Keratinocyte (primary cell): ENCODE measurements at regions not wholly inside any gene's neighbourhood (a gene's known extent, or its start where the extent isn't known, plus 50 kb on each side); places are given as distances from the start of the nearest gene placed in this dataset.

Experiments used
- DNase-seq: peaks from one replicate; pipeline ENCODE4 v3.0.0-alpha.2; 2011; ENCODE audit warnings: low read depth, missing footprints, low spot score
- FAIRE-seq: peaks from 2 replicates; lab custom pipeline; 2011; peaks lifted over from hg19 to GRCh38; lab: Jason Lieb, UNC
- H2AFZ ChIP-seq: 2 replicates; pipeline ENCODE4 v1.6.0; 2012; ENCODE audit warnings: low read length, control low read depth, inconsistent platforms; ENCODE audit not compliant: control insufficient read depth
- H3K27ac ChIP-seq: 2 replicates; pipeline ENCODE4 v1.5.1; 2011; ENCODE audit warnings: low read length; ENCODE audit not compliant: control insufficient read depth, insufficient read depth
- H3K27me3 ChIP-seq: 3 replicates; pipeline ENCODE4 v1.6.0; 2011; ENCODE audit warnings: low read length; ENCODE audit not compliant: control insufficient read depth, insufficient read depth; ENCODE audit errors: extremely low read depth
- H3K36me3 ChIP-seq, 2 experiments: 2 replicates in 1 of 2; 3 replicates in 1 of 2; pipeline ENCODE4 v1.5.1; 2011; ENCODE audit warnings: low read length in 2 of 2, mild to moderate bottlenecking in 1 of 2; ENCODE audit not compliant: control insufficient read depth in 2 of 2, insufficient read depth in 2 of 2; ENCODE audit errors: extremely low read depth in 1 of 2
- H3K4me1 ChIP-seq: 3 replicates; pipeline ENCODE4 v1.5.1; 2011; ENCODE audit warnings: low read length; ENCODE audit not compliant: control insufficient read depth, insufficient read depth; ENCODE audit errors: extremely low read depth
- H3K4me2 ChIP-seq: 3 replicates; pipeline ENCODE4 v1.6.0; 2011; ENCODE audit warnings: low read depth, low read length; ENCODE audit not compliant: control insufficient read depth, insufficient read depth; ENCODE audit errors: extremely low read depth
- H3K4me3 ChIP-seq, 3 experiments: fragments of 200-600 bp in 1 of 3; sonication (generic) in 1 of 3; 2 replicates in 2 of 3; 3 replicates in 1 of 3; pipeline ENCODE4 v1.5.1; 2011 to 2016; ENCODE audit warnings: low read length in 3 of 3, mild to moderate bottlenecking in 3 of 3, control low read depth in 2 of 3, inconsistent platforms in 1 of 3, low read depth in 1 of 3, mixed read lengths in 1 of 3, mixed run types in 1 of 3, moderate library complexity in 1 of 3; ENCODE audit not compliant: control insufficient read depth in 2 of 3, insufficient read depth in 2 of 3; ENCODE audit errors: extremely low read depth in 1 of 3
- H3K79me2 ChIP-seq: 2 replicates; pipeline ENCODE4 v1.6.0; 2012; ENCODE audit warnings: low read length; ENCODE audit not compliant: control insufficient read depth, insufficient read depth
- H3K9ac ChIP-seq: 3 replicates; pipeline ENCODE4 v1.6.0; 2011; ENCODE audit warnings: low read length; ENCODE audit not compliant: control insufficient read depth, insufficient read depth; ENCODE audit errors: extremely low read depth
- H3K9me1 ChIP-seq: 3 replicates; pipeline ENCODE4 v1.6.0; 2011; ENCODE audit warnings: low read length; ENCODE audit not compliant: control insufficient read depth, insufficient read depth; ENCODE audit errors: extremely low read depth
- H3K9me3 ChIP-seq: 2 replicates; pipeline ENCODE4 v1.5.1; 2012; ENCODE audit warnings: low read depth, low read length; ENCODE audit not compliant: control insufficient read depth
- H4K20me1 ChIP-seq: 3 replicates; pipeline ENCODE4 v1.6.0; 2011; ENCODE audit warnings: low read length; ENCODE audit not compliant: control insufficient read depth, insufficient read depth; ENCODE audit errors: extremely low read depth
- EZH2 ChIP-seq: IDR thresholded peaks from one replicate; pipeline ENCODE4 v1.6.1; 2012; ENCODE audit warnings: inconsistent platforms, mild to moderate bottlenecking, low read length, moderate library complexity
- dilution Hi-C: fragments of 300-500 bp; cut with MboI; formaldehyde crosslinking; loops from one replicate; pipeline ENCODE4 v1.7.0; 2020; ENCODE audit warnings: low sequenced_read_pairs; ENCODE audit not compliant: extremely low pct_ligation_motif_present
- TF ChIP-seq, protein P1 (sequence below), 3 experiments: IDR thresholded peaks in 1 of 3; conservative IDR thresholded peaks in 1 of 3; optimal IDR thresholded peaks in 1 of 3; 2 replicates in 2 of 3; 3 replicates in 1 of 3; pipeline versions ENCODE3 to v1.5.1; 2011; ENCODE audit warnings: low read length in 3 of 3, mild to moderate bottlenecking in 3 of 3, moderate library complexity in 2 of 3, control low read depth in 1 of 3, inconsistent platforms in 1 of 3; ENCODE audit not compliant: insufficient read depth in 2 of 3; ENCODE audit errors: extremely low read depth in 1 of 3

DNA sequence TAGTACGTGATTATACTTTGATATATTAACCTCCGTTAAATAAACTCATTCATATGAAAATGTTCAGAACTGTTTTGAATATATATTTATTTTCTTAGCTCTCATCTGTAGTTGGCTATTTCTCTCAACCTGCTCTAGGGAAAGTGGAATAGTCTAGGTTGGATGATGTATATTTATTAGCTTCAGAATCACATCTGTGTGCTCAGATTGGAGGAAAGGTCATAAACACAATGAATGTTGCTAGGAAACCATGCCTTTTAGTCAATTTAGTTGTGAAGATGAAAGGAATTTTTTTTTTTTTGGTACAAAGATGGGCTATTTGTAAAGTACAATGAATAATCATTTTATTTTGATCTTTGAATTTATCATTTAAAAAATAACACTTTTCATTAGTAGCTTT, 439.1 kb downstream of the FOXG1 start:
- Histone ChIP-seq H3K4me2 (no peak overlapping the region), H3K9ac (no peak overlapping the region), H3K36me3 (no peaks in the 10 kb centered on the region), H3K4me1 (no peaks in the 10 kb centered on the region), H2AFZ (no peak overlapping the region), H3K79me2 (no peaks in the 10 kb centered on the region), H4K20me1 (no peaks in the 10 kb centered on the region), H3K9me1 (no peaks in the 10 kb centered on the region), H3K27me3 (no peaks in the 10 kb centered on the region), H3K27ac (no peak overlapping the region), H3K9me3 (no peaks in the 10 kb centered on the region), H3K4me3 (no peak overlapping the region)
- no peak for FAIRE-seq
- TF ChIP-seq, protein P1, sequence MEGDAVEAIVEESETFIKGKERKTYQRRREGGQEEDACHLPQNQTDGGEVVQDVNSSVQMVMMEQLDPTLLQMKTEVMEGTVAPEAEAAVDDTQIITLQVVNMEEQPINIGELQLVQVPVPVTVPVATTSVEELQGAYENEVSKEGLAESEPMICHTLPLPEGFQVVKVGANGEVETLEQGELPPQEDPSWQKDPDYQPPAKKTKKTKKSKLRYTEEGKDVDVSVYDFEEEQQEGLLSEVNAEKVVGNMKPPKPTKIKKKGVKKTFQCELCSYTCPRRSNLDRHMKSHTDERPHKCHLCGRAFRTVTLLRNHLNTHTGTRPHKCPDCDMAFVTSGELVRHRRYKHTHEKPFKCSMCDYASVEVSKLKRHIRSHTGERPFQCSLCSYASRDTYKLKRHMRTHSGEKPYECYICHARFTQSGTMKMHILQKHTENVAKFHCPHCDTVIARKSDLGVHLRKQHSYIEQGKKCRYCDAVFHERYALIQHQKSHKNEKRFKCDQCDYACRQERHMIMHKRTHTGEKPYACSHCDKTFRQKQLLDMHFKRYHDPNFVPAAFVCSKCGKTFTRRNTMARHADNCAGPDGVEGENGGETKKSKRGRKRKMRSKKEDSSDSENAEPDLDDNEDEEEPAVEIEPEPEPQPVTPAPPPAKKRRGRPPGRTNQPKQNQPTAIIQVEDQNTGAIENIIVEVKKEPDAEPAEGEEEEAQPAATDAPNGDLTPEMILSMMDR (optimal IDR thresholded peaks at IDR 0.05 in 1 of 3, IDR thresholded peaks at IDR 0.05 in 1 of 3, conservative IDR thresholded peaks at IDR 0.05 in 1 of 3; ENCODE audit: extremely low read depth in 1 of 3, insufficient read depth in 2 of 3, low read length in 3 of 3), result no peak
- TF ChIP-seq EZH2, result no peak
- dilution Hi-C loops, result no loop called here
- no peak for DNase-seq

DNA sequence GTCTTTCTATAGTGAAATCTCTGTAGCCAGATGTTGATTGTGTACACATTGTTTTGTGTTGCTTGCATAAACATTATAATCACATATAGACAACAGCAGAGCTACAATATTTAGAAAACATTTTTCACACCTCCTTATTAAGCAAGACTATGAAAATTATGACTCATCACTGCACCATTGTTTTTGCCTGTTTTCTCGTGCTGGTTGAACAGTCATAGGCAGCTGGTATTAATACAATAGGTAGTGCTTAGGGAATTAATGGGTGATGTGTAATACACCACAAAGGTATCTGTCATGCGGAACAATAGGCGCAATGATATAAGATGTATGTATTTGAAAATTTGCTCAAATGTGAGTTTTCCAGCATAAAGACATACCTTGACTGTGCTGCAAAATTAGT, 449.3 kb downstream of the FOXG1 start:
- FAIRE-seq, result no peak
- no peaks in the 10 kb centered on the region for H3K36me3 ChIP-seq
- H3K27me3 ChIP-seq, result peaks cover 5% of the 10 kb centered on the region
- TF ChIP-seq, protein P1 (optimal IDR thresholded peaks at IDR 0.05 in 1 of 3, IDR thresholded peaks at IDR 0.05 in 1 of 3, conservative IDR thresholded peaks at IDR 0.05 in 1 of 3; ENCODE audit: extremely low read depth in 1 of 3, insufficient read depth in 2 of 3, low read length in 3 of 3), result no peak
- TF ChIP-seq EZH2, result no peak
- H3K79me2 ChIP-seq, result no peaks in the 10 kb centered on the region
- no peak overlapping the region for H3K9ac ChIP-seq
- no peaks in the 10 kb centered on the region for H3K4me1 ChIP-seq
- no peaks in the 10 kb centered on the region for H4K20me1 ChIP-seq
- H3K27ac ChIP-seq, result no peak overlapping the region
- no peaks in the 10 kb centered on the region for H3K9me3 ChIP-seq
- H3K4me2 ChIP-seq, result no peak overlapping the region
- no peak for DNase-seq
- dilution Hi-C loops, result no loop called here
- no peak overlapping the region for H3K4me3 ChIP-seq
- no peak overlapping the region for H2AFZ ChIP-seq
- H3K9me1 ChIP-seq, result no peaks in the 10 kb centered on the region
